ENCODE measurements at regions not wholly inside any gene's neighbourhood (a gene's known extent, or its start where the extent isn't known, plus 50 kb on each side); places are given as distances from the start of the nearest gene placed in this dataset.
"Not testable (repeated sequence)": the region's sequence is repeated elsewhere in the genome, so short reads cannot be mapped to it uniquely, and the experiment has no call there.

DNA sequence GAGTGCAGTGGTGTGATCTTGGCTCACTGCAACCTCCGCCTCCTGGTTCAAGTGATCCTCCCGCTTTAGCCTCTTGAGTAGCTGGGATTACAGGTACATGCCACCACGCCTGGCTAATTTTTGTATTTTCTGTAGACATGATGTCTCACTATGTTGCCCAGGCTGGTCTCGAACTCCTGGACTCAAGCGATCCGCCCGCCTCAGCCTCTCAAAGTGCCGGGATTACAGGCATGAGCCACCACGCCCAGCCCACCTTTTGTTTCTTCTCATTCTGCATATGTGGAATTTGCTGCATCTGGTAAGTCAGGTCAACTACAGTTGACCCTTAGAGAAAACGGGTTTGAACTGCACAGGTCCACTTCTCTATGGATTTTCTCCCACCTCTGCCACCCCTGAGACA is 82.6 kb upstream of the VRK1 start:
- TF ChIP-seq EZH2phosphoT487 (IDR thresholded peaks at IDR 0.05; ENCODE audit: low read depth, severe bottlenecking, unreplicated experiment); EZH2 (IDR thresholded peaks at IDR 0.05; ENCODE audit: borderline replicate concordance): not testable (repeated sequence)
- TF ChIP-seq, protein P1, sequence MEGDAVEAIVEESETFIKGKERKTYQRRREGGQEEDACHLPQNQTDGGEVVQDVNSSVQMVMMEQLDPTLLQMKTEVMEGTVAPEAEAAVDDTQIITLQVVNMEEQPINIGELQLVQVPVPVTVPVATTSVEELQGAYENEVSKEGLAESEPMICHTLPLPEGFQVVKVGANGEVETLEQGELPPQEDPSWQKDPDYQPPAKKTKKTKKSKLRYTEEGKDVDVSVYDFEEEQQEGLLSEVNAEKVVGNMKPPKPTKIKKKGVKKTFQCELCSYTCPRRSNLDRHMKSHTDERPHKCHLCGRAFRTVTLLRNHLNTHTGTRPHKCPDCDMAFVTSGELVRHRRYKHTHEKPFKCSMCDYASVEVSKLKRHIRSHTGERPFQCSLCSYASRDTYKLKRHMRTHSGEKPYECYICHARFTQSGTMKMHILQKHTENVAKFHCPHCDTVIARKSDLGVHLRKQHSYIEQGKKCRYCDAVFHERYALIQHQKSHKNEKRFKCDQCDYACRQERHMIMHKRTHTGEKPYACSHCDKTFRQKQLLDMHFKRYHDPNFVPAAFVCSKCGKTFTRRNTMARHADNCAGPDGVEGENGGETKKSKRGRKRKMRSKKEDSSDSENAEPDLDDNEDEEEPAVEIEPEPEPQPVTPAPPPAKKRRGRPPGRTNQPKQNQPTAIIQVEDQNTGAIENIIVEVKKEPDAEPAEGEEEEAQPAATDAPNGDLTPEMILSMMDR (IDR thresholded peaks at IDR 0.05; ENCODE audit: poor library complexity) = not testable (repeated sequence)

Data from hepatocyte (in vitro differentiated cells).